Nephron (organoid): ENCODE measurements at regions not wholly inside any gene's neighbourhood (a gene's known extent, or its start where the extent isn't known, plus 50 kb on each side); places are given as distances from the start of the nearest gene placed in this dataset.

ENCODE experiments used
- H3K27ac Mint-ChIP-seq, 3 experiments: 2 replicates each; pipeline ENCODE4 v1.8.0; 2020; ENCODE audit warnings: mixed read lengths in 3 of 3, mild to moderate bottlenecking in 2 of 3, moderate library complexity in 1 of 3
- H3K27me3 Mint-ChIP-seq: 2 replicates; pipeline ENCODE4 v1.8.0; 2021; ENCODE audit warnings: low read depth, mild to moderate bottlenecking, moderate library complexity, mixed read lengths
- H3K36me3 Mint-ChIP-seq: 2 replicates; pipeline ENCODE4 v1.8.0; 2020; ENCODE audit warnings: low read depth, mixed read lengths
- H3K4me1 Mint-ChIP-seq: 2 replicates; pipeline ENCODE4 v1.8.0; 2020; ENCODE audit warnings: mixed read lengths
- H3K4me3 Mint-ChIP-seq, 3 experiments: 2 replicates each; pipeline ENCODE4 v1.8.0; 2020; ENCODE audit warnings: mild to moderate bottlenecking in 3 of 3, mixed read lengths in 3 of 3, moderate library complexity in 2 of 3
- H3K9me3 Mint-ChIP-seq: 2 replicates; pipeline ENCODE4 v1.8.0; 2020; ENCODE audit warnings: mixed read lengths
- CTCF ChIP-seq, 3 experiments: fragments of 200-600 bp; sonication (generic); IDR thresholded peaks; one replicate each; pipeline ENCODE4 v1.5.0; 2021; ENCODE audit warnings: antibody characterized with exemption in 3 of 3; ENCODE audit not compliant: unreplicated experiment in 3 of 3

GRCh38 chr9:103126494-103126893, 131.4 kb downstream of the CYLC2 start:
- no peaks in the 10 kb centered on the region for H3K27me3 Mint-ChIP-seq
- H3K27ac Mint-ChIP-seq = no peak overlapping the region
- no peaks in the 10 kb centered on the region for H3K4me1 Mint-ChIP-seq
- H3K36me3 Mint-ChIP-seq = no peaks in the 10 kb centered on the region
- peaks cover 17% of the 10 kb centered on the region for H3K9me3 Mint-ChIP-seq
- TF ChIP-seq CTCF (IDR thresholded peaks at IDR 0.05; ENCODE audit: unreplicated experiment in 3 of 3) = no peak
- no peak overlapping the region for H3K4me3 Mint-ChIP-seq

GRCh38 chr9:103139891-103140290, 144.8 kb downstream of the CYLC2 start:
- TF ChIP-seq CTCF (IDR thresholded peaks at IDR 0.05; ENCODE audit: unreplicated experiment in 3 of 3) = no peak
- Mint-ChIP-seq H3K4me3 (no peak overlapping the region), H3K27me3 (no peaks in the 10 kb centered on the region), H3K27ac (no peak overlapping the region), H3K9me3 (no peaks in the 10 kb centered on the region), H3K36me3 (no peaks in the 10 kb centered on the region), H3K4me1 (no peaks in the 10 kb centered on the region)

GRCh38 chr9:103152473-103152872, 157.3 kb downstream of the CYLC2 start:
- H3K36me3 Mint-ChIP-seq = no peaks in the 10 kb centered on the region
- no peaks in the 10 kb centered on the region for H3K4me1 Mint-ChIP-seq
- H3K27me3 Mint-ChIP-seq = no peaks in the 10 kb centered on the region
- H3K4me3 Mint-ChIP-seq = no peak overlapping the region
- TF ChIP-seq CTCF (IDR thresholded peaks at IDR 0.05; ENCODE audit: unreplicated experiment in 3 of 3) = no peak
- H3K27ac Mint-ChIP-seq = no peak overlapping the region
- peaks cover 44% of the 10 kb centered on the region for H3K9me3 Mint-ChIP-seq

- Mint-ChIP-seq H3K36me3 (no peaks in the 10 kb centered on the region), H3K9me3 (peaks cover 26% of the 10 kb centered on the region), H3K4me3 (no peak overlapping the region), H3K27me3 (no peaks in the 10 kb centered on the region), H3K27ac (no peak overlapping the region), H3K4me1 (no peaks in the 10 kb centered on the region)
- no peak for TF ChIP-seq CTCF (IDR thresholded peaks at IDR 0.05; ENCODE audit: unreplicated experiment in 3 of 3)
Measured at GRCh38 chr9:103167530-103167929, 172.4 kb downstream of the CYLC2 start.

- Mint-ChIP-seq H3K36me3 (no peaks in the 10 kb centered on the region), H3K4me3 (no peak overlapping the region), H3K4me1 (no peaks in the 10 kb centered on the region), H3K27me3 (no peaks in the 10 kb centered on the region), H3K9me3 (peaks cover 26% of the 10 kb centered on the region), H3K27ac (no peak overlapping the region)
- TF ChIP-seq CTCF (IDR thresholded peaks at IDR 0.05; ENCODE audit: unreplicated experiment in 3 of 3) = no peak
Measured at GRCh38 chr9:103168254-103168653, 173.1 kb downstream of the CYLC2 start.

- H3K27me3 Mint-ChIP-seq = no peaks in the 10 kb centered on the region
- peaks cover 23% of the 10 kb centered on the region for H3K9me3 Mint-ChIP-seq
- no peak for TF ChIP-seq CTCF (IDR thresholded peaks at IDR 0.05; ENCODE audit: unreplicated experiment in 3 of 3)
- no peak overlapping the region for H3K4me3 Mint-ChIP-seq
- H3K36me3 Mint-ChIP-seq = no peaks in the 10 kb centered on the region
- no peak overlapping the region for H3K27ac Mint-ChIP-seq
- no peaks in the 10 kb centered on the region for H3K4me1 Mint-ChIP-seq
Measured at GRCh38 chr9:103169798-103170197, 174.7 kb downstream of the CYLC2 start.
